Activated CD8-positive, alpha-beta memory T cell treated with anti-CD3 and anti-CD28 coated beads for 4 hours (primary cell): ENCODE measurements at regions not wholly inside any gene's neighbourhood (a gene's known extent, or its start where the extent isn't known, plus 50 kb on each side); places are given as distances from the start of the nearest gene placed in this dataset.

Experiments used
- DNase-seq, 2 donors: peaks; one replicate each; pipeline ENCODE4 v3.0.0-alpha.2; 2020; ENCODE audit warnings: low read depth in 2 of 2

- DNase-seq = no peak
These were observed 281.5 kb downstream of the EN1 start for GRCh38 chr2:118565786-118566540.

GRCh38 chr2:118565301-118565700 is 282.1 kb downstream of the EN1 start:
- no peak for DNase-seq

- DNase-seq = no peak
These were observed 285.3 kb downstream of the EN1 start for GRCh38 chr2:118562144-118562543.

DNA sequence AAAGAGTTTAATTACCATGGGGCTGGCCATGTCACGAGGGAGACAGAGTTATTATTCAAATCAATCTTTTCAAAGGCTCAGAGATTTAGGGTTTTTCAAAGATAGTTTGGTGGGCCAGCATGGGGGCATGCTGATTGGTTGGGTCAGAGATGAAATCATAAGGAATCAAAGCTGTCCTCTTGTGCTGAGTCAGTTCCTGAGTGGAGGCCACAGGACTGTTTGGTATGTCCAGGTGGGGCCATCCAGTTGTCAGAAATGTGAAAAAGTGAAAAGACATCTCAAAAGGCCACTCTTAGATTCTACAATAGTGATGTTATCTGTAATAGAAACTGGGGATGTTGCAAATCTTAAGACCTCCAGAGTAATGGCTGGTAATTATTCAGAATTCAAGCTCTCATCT is 288.6 kb downstream of the EN1 start:
- DNase-seq = no peak

GRCh38 chr2:118557791-118558190 is 289.7 kb downstream of the EN1 start:
- no peak for DNase-seq

- no peak for DNase-seq
These were observed 290.4 kb downstream of the EN1 start for GRCh38 chr2:118557016-118557415.

- DNase-seq = no peak
These were observed 292.8 kb downstream of the EN1 start for GRCh38 chr2:118554616-118555015.

DNA sequence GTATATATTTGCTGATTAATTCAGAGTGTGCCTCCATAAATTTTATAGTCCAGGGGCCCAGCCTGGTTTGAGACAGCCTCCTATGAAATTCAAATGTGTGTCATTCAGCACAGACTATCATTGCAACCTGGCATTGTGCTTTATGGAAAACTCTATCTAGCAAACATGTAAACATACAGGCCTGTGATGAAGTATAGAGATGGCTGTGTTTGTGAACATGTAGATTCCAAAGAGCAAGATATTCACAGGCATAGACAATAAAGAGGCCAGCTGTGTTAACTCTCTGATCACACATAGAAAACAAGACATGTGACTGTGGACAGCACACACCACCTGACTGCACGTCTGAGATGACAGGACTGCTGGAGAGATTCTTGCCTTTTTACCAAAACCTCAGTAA is 297.9 kb downstream of the EN1 start:
- no peak for DNase-seq

DNA sequence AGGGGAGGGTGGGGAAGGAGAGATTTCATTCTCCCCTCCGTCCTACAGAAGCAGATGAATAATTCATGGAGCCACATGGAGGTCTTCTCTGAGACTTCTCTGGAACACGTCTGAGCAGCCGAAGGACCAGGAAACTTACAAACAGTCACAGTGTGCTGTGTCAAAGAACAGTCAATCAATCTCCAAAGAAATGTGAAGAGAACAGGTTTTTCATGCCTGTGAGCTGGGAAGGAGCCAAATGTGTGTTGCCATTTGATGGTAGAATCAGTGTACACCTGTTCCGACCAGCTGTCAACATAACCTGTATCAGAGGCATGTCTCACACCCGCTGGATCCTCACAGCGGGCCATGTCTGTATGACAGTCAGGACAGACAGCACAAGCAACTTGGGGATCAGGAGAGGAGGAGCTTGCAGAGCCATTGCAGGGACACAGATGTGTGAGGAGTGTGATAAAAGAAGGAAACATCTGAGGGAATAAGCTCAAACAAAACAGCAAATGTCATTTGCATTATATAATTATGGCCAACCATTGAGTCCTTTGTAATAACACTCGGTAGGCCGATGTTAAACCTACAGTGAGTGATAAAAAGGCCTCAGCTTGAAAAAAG is 298.5 kb downstream of the EN1 start:
- DNase-seq = no peak

GRCh38 chr2:118539290-118539689 is 308.2 kb downstream of the EN1 start:
- DNase-seq = no peak

GRCh38 chr2:118536306-118536705 is 311.1 kb downstream of the EN1 start:
- no peak for DNase-seq

GRCh38 chr2:118535818-118536212 is 311.6 kb downstream of the EN1 start:
- DNase-seq = no peak

DNA sequence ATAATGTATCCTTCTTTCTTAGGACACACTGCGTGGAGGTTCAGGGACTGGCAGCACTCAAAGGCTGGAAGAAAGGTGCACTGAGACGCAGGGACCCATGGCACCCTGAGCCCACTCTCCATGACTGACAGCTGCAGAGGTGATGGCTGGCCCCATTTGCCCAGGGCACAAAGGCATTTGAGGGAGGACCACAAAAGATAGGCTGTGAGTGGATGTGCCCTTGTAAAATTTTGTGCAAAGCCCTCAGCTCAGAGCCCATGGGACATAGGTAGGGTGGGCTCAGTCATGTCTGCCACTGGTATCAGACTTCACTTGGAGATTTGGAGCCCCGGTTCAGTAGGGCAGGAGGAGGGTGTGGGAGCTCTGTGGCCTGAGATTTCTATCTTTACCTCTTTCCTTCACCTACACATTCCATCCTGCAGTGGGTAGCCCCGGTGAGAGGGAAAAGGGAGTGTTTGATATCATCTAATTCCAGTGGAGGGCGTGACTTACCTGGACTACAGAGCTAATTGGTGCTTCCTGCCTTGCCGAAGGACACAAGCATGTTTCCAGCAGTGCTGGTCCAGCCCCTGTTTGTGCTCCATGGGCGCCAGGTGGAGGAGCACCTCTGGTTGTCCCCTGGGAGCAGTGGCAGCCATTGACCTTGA is 312.2 kb downstream of the EN1 start:
- no peak for DNase-seq

DNA sequence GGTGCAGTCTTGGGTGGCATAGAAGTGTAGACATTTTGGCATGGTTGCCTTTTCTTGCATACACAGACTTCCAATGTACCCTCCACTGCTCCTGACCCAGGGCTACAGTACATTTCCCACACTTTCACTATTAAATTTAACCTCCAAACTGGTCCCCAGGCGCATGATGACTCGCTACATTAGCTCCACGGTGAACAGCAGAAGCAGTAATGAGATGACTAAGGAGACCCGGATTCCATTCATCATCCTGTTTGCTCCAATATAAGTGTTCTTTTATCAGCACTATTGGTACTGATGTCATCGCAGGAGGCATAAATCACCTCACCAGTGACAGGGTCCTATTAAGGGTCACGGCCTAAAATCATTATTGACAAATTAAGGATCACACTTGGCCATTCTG is 316.5 kb downstream of the EN1 start:
- no peak for DNase-seq

- DNase-seq = no peak
These were observed 317.4 kb downstream of the EN1 start for GRCh38 chr2:118529908-118530599.

- no peak for DNase-seq
These were observed 319.9 kb downstream of the EN1 start for GRCh38 chr2:118527571-118527970.

- no peak for DNase-seq
These were observed 322.1 kb downstream of the EN1 start for GRCh38 chr2:118525346-118525745.

DNA sequence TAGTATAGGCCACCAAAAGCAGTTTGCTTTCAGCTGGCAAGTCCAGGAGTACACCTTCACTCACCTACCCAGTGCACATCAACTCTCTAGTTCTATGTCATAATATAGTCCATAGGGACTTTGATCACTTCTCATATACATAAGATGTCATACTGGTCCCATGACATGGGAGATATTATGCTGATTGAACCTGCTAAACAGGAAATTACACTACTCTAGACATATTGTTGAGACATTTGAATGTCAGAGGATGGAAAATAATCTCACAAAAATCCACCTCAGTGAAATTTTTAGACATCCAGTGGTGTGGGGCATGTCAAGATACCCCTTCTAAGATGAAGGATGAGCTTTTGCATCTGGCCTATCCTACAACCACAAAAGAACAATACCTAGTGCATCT is 322.5 kb downstream of the EN1 start:
- DNase-seq = no peak

DNA sequence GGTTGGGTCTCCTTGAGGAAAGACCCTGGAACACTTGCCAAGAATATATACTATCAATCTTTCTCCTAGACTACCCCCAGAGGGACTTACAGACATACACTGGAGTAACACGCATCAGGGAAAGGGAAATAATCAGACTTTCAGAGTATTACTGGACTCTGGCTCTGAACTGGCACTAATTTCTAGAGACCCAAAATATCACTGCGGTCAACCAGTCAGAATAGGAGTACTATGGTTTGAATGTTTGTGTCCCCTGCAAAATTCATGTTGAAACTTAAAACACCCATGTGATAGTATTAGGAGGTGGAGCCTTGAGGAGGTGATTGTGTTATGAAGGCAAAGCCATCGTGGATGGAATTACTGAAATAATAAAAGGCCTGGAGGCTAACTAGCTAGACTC is 323.7 kb downstream of the EN1 start:
- no peak for DNase-seq

GRCh38 chr2:118521960-118522359 is 325.5 kb downstream of the EN1 start:
- DNase-seq = no peak

GRCh38 chr2:118521272-118521671 is 326.2 kb downstream of the EN1 start:
- no peak for DNase-seq

DNA sequence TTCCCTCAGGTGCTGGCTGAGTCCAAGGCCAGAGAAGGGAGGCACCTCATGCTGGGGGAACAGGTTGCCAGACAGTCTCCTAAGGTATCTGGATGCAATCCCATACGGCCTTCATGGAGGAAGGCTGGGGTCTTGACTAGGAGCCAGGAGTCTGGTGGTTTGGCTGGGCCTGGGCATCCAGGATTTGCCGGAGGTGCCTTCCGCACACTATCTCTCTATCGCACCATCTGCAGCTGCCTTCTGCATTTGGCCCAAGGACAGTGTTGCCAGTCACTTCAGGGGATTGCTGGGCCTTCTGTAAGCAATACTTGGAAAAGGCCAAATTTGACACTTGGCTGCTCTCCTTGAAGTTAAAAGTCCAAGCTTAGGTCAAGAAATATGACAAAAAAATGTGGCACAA is 327.2 kb downstream of the EN1 start:
- DNase-seq = no peak

DNA sequence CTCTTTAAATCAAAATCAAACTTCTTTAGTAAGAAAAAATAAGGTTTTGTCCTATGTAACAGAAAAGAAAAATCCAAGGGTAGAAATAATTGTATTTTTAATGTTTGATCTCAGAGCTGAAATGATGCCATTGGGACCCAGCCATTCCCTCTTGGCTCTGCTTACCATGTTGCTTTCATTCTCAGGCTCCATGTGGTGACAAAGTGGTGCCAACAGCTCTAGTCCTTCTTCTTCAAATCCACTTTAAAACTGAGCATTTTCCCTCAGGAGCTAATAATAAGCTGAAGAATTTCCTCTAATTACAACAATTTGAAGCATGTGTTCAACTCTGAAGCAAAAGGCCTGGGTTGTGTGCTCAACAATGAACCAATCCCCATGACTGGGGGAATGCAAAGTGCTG is 327.9 kb downstream of the EN1 start:
- DNase-seq = no peak
